Adrenal gland (tissue), 9 donors: ENCODE measurements at regions not wholly inside any gene's neighbourhood (a gene's known extent, or its start where the extent isn't known, plus 50 kb on each side); places are given as distances from the start of the nearest gene placed in this dataset.

Experiments
- DNase-seq, 7 donors: peaks; one replicate each; pipeline ENCODE4 v3.0.0-alpha.2; 2019 to 2020
- H3K27ac ChIP-seq, 5 donors: fragments of 200-600 bp; sonication (generic) in 4 of 5; 1 replicate in 3 of 5; 2 replicates in 2 of 5; pipeline versions ENCODE4 v1.5.1 to v1.8.0; 2016 to 2020; ENCODE audit warnings: mild to moderate bottlenecking in 1 of 5
- H3K27me3 ChIP-seq: fragments of 200-600 bp; 2 replicates; pipeline ENCODE4 v1.8.0; 2021
- H3K36me3 ChIP-seq, 2 donors: fragments of 200-600 bp; replicated peaks in 1 of 2; 1 replicate in 1 of 2; 2 replicates in 1 of 2; pipeline versions ENCODE4 v1.5.1 to v1.8.0; 2018 to 2022
- H3K4me1 ChIP-seq, 2 donors: fragments of 200-600 bp; replicated peaks in 1 of 2; 1 replicate in 1 of 2; 2 replicates in 1 of 2; pipeline versions ENCODE4 v1.5.1 to v1.8.0; 2018 to 2021
- H3K4me3 ChIP-seq, 4 donors: fragments of 200-600 bp; sonication (generic) in 3 of 4; one replicate each; pipeline ENCODE4 v1.5.1; 2016 to 2018
- H3K9me3 ChIP-seq, 3 donors: fragments of 200-600 bp; sonication (generic) in 1 of 3; replicated peaks in 1 of 3; 1 replicate in 2 of 3; 2 replicates in 1 of 3; pipeline versions ENCODE4 v1.5.1 to v1.8.0; 2016 to 2021
- CTCF ChIP-seq, 6 experiments: fragments of 450-650 bp in 4 of 6; fragments of 200-600 bp in 2 of 6; sonication (generic) in 1 of 6; IDR thresholded peaks; 1 replicate in 5 of 6; 2 replicates in 1 of 6; pipeline versions ENCODE4 v1.5.1 to v1.8.0; 2016 to 2021; ENCODE audit warnings: antibody characterized with exemption in 6 of 6, mild to moderate bottlenecking in 2 of 6, moderate library complexity in 1 of 6
- POLR2A ChIP-seq, 2 donors: fragments of 450-650 bp; IDR thresholded peaks; one replicate each; pipeline ENCODE4 v1.6.1; 2017; ENCODE audit warnings: antibody characterized with exemption in 2 of 2, mild to moderate bottlenecking in 2 of 2, moderate library complexity in 1 of 2
- WGBS, 4 donors: extraction: QIAGEN DNeasy Blood & Tissue Kit in 2 of 4; methylation state at CpG; one replicate each; pipeline versions ENCODE4 v1.1.5 to v1.1.7; 2013 to 2017; 5-methylcytosine and 5-hydroxymethylcytosine counted together
- intact Hi-C, 2 donors: fragments of 100-400 bp; cut with DNase I; formaldehyde crosslinking; loops; one replicate each; pipeline versions ENCODE4 v1.14.1 to v1.15.0; 2022 to 2023
- donor health status: healthy with polysubstance abuse.
- donor health status: Bipolar disorder and iron deficiency.
- donor health status: DM: yes; HTN: yes; CAD: no.
- donor health status: DM: no; HTN: no; CAD: no.
- donor health status: DM: no; HTN: no; CAD: no.

DNA sequence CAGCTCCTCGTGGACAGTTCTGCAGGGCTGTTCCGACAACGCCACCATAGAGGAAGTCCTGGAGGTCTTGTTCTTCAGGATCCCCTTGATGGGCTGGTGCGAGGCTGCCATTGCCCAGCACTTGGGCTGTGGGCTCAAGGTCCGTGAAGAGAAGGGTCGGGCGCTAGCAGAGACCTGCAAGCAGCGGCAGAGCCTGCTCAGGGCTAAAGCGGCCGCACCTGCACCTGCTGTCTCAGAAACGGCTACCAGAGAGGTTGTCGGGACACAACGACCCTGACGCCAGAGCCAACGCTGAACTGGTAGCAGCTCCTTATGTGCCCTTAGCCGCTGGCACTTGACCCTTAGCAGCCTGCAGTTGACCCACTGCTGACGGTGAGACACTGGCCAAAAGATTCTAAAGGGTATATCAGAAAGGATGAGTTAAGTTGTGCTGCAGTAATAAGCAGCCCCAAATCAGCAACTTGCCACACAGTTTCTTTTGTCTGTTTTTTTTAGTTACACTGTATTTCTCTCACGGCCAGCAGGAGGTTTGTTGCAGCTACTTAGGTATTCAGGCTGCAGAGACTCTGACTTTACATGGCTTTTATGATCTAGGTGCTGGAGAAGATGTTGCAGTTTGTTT, 55.5 kb upstream of the ST6GAL2 start:
- H3K4me3 ChIP-seq, result no peak overlapping the region
- no peaks in the 10 kb centered on the region for H3K27me3 ChIP-seq
- H3K4me1 ChIP-seq, result no peaks in the 10 kb centered on the region
- no peaks in the 10 kb centered on the region for H3K36me3 ChIP-seq
- no peaks in the 10 kb centered on the region for H3K9me3 ChIP-seq
- H3K27ac ChIP-seq, result no peak overlapping the region
- intact Hi-C loops, result no loop called here
- WGBS, 4 donors, result 82 to 86% (median 83%) methylated on average over 13 to 18 of the region's 18 CpGs
- no peak for DNase-seq
- TF ChIP-seq CTCF (IDR thresholded peaks at IDR 0.05) (no peak), POLR2A (IDR thresholded peaks at IDR 0.05) (no peak)

DNA sequence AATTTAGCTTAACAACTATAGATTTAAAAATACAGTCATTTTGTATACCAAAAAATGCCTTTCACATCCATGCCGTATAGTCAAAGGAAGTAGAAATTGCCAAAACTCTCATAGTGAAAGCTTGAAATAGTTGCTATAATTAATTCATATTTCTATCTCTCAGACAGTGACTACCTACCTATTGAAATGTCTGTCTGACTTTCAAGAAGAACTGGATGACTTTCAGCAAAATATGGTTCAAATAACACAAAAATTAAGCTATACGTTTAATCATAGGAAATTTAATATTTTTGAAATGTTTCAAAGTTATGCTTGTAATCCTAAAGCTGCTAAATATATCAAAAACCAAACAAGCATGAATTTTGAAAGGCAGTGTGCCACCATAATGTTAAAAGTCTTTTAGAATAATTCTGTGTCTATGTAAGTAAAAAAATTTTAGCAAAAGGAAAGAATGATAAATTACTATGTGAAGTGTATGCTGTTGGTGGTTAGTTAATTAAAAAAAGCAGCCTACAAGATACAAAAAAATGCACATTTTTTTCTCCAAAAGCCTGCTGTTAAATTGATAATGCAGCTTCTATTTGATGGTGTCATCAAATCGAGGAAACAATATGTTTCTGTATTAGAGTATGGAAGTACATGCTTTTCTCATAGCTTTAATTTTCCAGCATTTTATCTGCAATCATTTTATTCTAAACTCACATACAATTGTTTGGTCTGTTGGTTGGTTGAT, 57.7 kb upstream of the ST6GAL2 start:
- no peak for TF ChIP-seq POLR2A (IDR thresholded peaks at IDR 0.05)
- no peak for DNase-seq
- 38 to 62% (median 46%) methylated on average over 3 of the region's 3 CpGs for WGBS, 4 donors
- Histone ChIP-seq H3K4me3 (no peak overlapping the region), H3K36me3 (no peaks in the 10 kb centered on the region), H3K27ac (no peak overlapping the region), H3K4me1 (no peaks in the 10 kb centered on the region), H3K27me3 (no peaks in the 10 kb centered on the region), H3K9me3 (no peaks in the 10 kb centered on the region)
- intact Hi-C loops, result no loop called here

DNA sequence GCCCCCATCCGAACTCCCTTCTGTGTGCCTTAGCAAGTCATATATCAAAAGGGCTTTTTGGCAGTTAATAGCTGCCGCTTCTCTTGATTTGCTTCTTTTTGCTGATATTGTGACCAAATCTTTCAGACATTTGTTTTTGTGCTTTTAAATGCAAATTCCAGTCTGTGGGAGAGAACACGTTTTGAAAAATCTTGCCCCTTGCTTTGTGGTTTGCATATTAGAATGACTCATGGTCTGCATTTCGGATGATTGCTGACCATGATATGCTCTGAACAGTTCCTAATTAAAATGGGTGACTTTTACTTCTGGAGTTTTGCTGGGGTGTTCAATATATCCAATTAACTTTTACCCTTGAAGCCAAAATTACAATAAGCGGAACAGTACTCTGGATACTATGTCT, 58.2 kb upstream of the ST6GAL2 start:
- H3K27ac ChIP-seq, result no peak overlapping the region
- no peak overlapping the region for H3K4me3 ChIP-seq
- H3K9me3 ChIP-seq, result no peaks in the 10 kb centered on the region
- DNase-seq, result no peak
- WGBS, 4 donors, result 63 to 72% (median 68%) methylated on average over 5 of the region's 5 CpGs
- no peaks in the 10 kb centered on the region for H3K27me3 ChIP-seq
- H3K36me3 ChIP-seq, result no peaks in the 10 kb centered on the region
- no peaks in the 10 kb centered on the region for H3K4me1 ChIP-seq
- TF ChIP-seq CTCF (IDR thresholded peaks at IDR 0.05) (no peak), POLR2A (IDR thresholded peaks at IDR 0.05) (no peak)
- intact Hi-C loops, result no loop called here

DNA sequence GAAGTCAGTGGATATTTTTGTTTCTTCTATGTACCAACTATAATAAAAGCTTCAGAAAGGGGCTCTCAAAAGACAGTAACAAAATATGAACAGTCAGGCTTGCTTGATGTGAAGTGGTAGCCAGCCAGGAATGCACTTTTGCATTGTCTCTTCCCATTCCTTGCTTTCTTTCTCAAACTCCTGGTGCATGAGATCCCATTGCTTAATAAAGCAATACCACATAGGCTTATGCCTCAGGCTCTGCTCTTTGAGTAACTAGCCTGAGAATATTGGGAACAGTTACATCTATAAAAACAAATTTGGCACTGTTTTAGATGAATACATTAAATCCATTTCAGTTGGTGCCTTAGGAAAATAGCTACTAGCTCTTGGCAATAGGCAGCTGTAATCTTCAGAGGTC, 62.6 kb upstream of the ST6GAL2 start:
- intact Hi-C loops, result no loop called here
- no peak overlapping the region for H3K27ac ChIP-seq

More for the DNA sequence above, 62.6 kb upstream of the ST6GAL2 start:
- Histone ChIP-seq H3K4me3 (no peak overlapping the region), H3K27me3 (no peaks in the 10 kb centered on the region), H3K36me3 (no peaks in the 10 kb centered on the region), H3K9me3 (no peaks in the 10 kb centered on the region), H3K4me1 (no peaks in the 10 kb centered on the region)
- no peak for TF ChIP-seq CTCF (IDR thresholded peaks at IDR 0.05)
- TF ChIP-seq POLR2A (IDR thresholded peaks at IDR 0.05), result no peak
- DNase-seq, result no peak
